ENCODE measurements at regions not wholly inside any gene's neighbourhood (a gene's known extent, or its start where the extent isn't known, plus 50 kb on each side); places are given as distances from the start of the nearest gene placed in this dataset.

DNA sequence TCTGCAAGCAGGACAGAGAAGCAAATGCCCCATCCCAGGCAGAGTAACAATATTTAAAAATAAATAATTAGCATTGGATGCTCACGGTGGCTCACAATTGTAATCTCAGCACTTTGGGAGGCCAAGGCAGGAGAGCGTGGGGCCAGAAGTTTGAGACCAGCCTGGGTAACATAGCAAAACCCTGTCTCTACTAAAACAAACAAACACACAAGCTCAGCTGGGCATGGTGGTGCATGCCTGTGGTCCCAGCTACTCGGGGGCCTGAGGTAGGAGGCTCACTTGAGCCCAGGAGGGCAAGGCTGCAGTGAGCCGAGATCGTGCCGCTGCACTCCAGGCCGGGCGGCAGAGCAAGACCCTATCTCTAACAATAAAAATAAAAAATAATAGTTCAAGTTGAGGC, 74.7 kb upstream of the NCOR2 start:
- no peak overlapping the region for H2BK15ac ChIP-seq (ENCODE audit: low read depth, low read length)
- Mint-ChIP-seq H3K36me3 (ENCODE audit: insufficient read depth in 1 of 3, low read depth in 3 of 3) (no peaks in the 10 kb centered on the region), H3K9me3 (no peaks in the 10 kb centered on the region), H3K4me1 (peaks cover 11 to 17% of the 10 kb centered on the region in 2 experiments), H3K4me3 (no peak overlapping the region), H3K27me3 (ENCODE audit: low read depth) (peaks cover 9% of the 10 kb centered on the region), H3K27ac (no peak overlapping the region)
- no peak for DNase-seq
- H3K9me3 ChIP-seq (ENCODE audit: control insufficient read depth, low read depth, low read length), result no peaks in the 10 kb centered on the region
- no peaks in the 10 kb centered on the region for H4K20me1 ChIP-seq (ENCODE audit: control insufficient read depth, insufficient read depth, insufficient read length)
- no peak overlapping the region for H4K5ac ChIP-seq (ENCODE audit: insufficient read length, low read depth, low read length)
- no peak overlapping the region for H2BK12ac ChIP-seq (ENCODE audit: insufficient read length, low read depth, low read length)
- H3K23ac ChIP-seq (ENCODE audit: insufficient read length, low read depth, low read length), result no peak overlapping the region
- no peak overlapping the region for H3K56ac ChIP-seq (ENCODE audit: insufficient read length, low read depth, low read length)
- H2BK5ac ChIP-seq (ENCODE audit: insufficient read length, low read length), result no peak overlapping the region
- no peak overlapping the region for H2AFZ ChIP-seq (ENCODE audit: low read length)
- H3K18ac ChIP-seq (ENCODE audit: insufficient read length, low read depth, low read length), result no peak overlapping the region
- no peak overlapping the region for H2BK20ac ChIP-seq (ENCODE audit: low read depth, low read length, poor library complexity, severe bottlenecking)
- no peaks in the 10 kb centered on the region; the same call in 1 of the 2 replicates for H3K4me1 ChIP-seq (ENCODE audit: insufficient read depth, low read length)
- H3K79me2 ChIP-seq (ENCODE audit: insufficient read depth, low read length), result no peaks in the 10 kb centered on the region
- no peak overlapping the region for H3K4me2 ChIP-seq (ENCODE audit: insufficient read depth, insufficient read length, low read length)
- no peak overlapping the region for H2AK5ac ChIP-seq (ENCODE audit: insufficient read length, low read length)
- H3K27me3 ChIP-seq (ENCODE audit: insufficient read depth, low read length), result no peaks in the 10 kb centered on the region
- TF ChIP-seq, protein P1, sequence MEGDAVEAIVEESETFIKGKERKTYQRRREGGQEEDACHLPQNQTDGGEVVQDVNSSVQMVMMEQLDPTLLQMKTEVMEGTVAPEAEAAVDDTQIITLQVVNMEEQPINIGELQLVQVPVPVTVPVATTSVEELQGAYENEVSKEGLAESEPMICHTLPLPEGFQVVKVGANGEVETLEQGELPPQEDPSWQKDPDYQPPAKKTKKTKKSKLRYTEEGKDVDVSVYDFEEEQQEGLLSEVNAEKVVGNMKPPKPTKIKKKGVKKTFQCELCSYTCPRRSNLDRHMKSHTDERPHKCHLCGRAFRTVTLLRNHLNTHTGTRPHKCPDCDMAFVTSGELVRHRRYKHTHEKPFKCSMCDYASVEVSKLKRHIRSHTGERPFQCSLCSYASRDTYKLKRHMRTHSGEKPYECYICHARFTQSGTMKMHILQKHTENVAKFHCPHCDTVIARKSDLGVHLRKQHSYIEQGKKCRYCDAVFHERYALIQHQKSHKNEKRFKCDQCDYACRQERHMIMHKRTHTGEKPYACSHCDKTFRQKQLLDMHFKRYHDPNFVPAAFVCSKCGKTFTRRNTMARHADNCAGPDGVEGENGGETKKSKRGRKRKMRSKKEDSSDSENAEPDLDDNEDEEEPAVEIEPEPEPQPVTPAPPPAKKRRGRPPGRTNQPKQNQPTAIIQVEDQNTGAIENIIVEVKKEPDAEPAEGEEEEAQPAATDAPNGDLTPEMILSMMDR (conservative IDR thresholded peaks at IDR 0.05), result no peak
- no peak overlapping the region for H4K91ac ChIP-seq (ENCODE audit: insufficient read length, low read depth, low read length)
- H3K14ac ChIP-seq (ENCODE audit: insufficient read depth, low read length), result no peak overlapping the region
- no peak overlapping the region for H3T11ph ChIP-seq (ENCODE audit: low read length)
- H3K23me2 ChIP-seq (ENCODE audit: insufficient read length, low read depth, low read length, poor library complexity, severe bottlenecking), result no peaks in the 10 kb centered on the region
- no CpG with 5 or more reads among the region's 8 CpGs for WGBS (ENCODE audit: extremely low coverage, insufficient read length, low lambda C conversion rate)
- no peak overlapping the region for H3K4ac ChIP-seq (ENCODE audit: low read depth, low read length)
- no peak overlapping the region for H2BK120ac ChIP-seq (ENCODE audit: low read depth, low read length, poor library complexity, severe bottlenecking)
- no peak overlapping the region for H4K8ac ChIP-seq (replicated peaks; ENCODE audit: insufficient read length, low read depth, low read length)
- no peak overlapping the region for H3K27ac ChIP-seq (ENCODE audit: insufficient read length, low read depth, low read length)
- H3K9ac ChIP-seq (ENCODE audit: extremely low read depth, insufficient read length, low read length), result no peak overlapping the region
- H3K79me1 ChIP-seq (ENCODE audit: insufficient read depth, low read depth, low read length, poor library complexity, severe bottlenecking), result no peaks in the 10 kb centered on the region

All from H9 (cell line).